ENCODE measurements at regions not wholly inside any gene's neighbourhood (a gene's known extent, or its start where the extent isn't known, plus 50 kb on each side); places are given as distances from the start of the nearest gene placed in this dataset.
A peak's percentile ranks its signal among the peaks of the same experiment; 100 is the strongest.
"Not testable (repeated sequence)": the region's sequence is repeated elsewhere in the genome, so short reads cannot be mapped to it uniquely, and the experiment has no call there.

- Mint-ChIP-seq H3K4me1 (no peaks in the 10 kb centered on the region), H3K27me3 (ENCODE audit: low read depth in 3 of 3) (peaks cover 0 to 4% (median 1%) of the 10 kb centered on the region in 3 donors), H3K9me3 (no peaks in the 10 kb centered on the region), H3K36me3 (no peaks in the 10 kb centered on the region), H3K4me3 (no peak overlapping the region), H3K27ac (no peak overlapping the region)
- Histone ChIP-seq H2AFZ (ENCODE audit: insufficient read depth, low read depth, low read length, poor library complexity, severe bottlenecking) (no peak overlapping the region), H3K9me3 (replicated peaks in 1 of 2; ENCODE audit: control insufficient read depth in 1 of 2, insufficient read depth in 1 of 2, low read length in 2 of 2) (peaks cover 13 to 15% of the 10 kb centered on the region in 2 donors), H3K27me3 (ENCODE audit: control insufficient read depth in 2 of 2, insufficient read depth in 2 of 2, low read length in 2 of 2) (peaks cover 0 to 3% of the 10 kb centered on the region in 2 donors), H3K9ac (ENCODE audit: insufficient read depth, low read length, poor library complexity, severe bottlenecking) (no peak overlapping the region), H3K4me1 (ENCODE audit: control insufficient read depth in 1 of 2, insufficient read depth in 2 of 2, low read length in 2 of 2) (no peaks in the 10 kb centered on the region), H4K20me1 (ENCODE audit: insufficient read depth, low read length) (no peaks in the 10 kb centered on the region), H3K4me3 (replicated peaks in 1 of 3; ENCODE audit: low read depth in 2 of 3, low read length in 3 of 3) (no peak overlapping the region), H3K4me2 (replicated peaks; ENCODE audit: extremely low read depth, low read length, poor library complexity, severe bottlenecking) (no peak overlapping the region), H3K36me3 (replicated peaks in 1 of 2; ENCODE audit: control insufficient read depth in 1 of 2, insufficient read depth in 2 of 2, low read length in 2 of 2) (no peaks in the 10 kb centered on the region), H3K27ac (ENCODE audit: low read depth in 1 of 2, low read length in 2 of 2) (no peak overlapping the region), H3K79me2 (ENCODE audit: insufficient read depth, low read length) (no peaks in the 10 kb centered on the region)
- intact Hi-C loops (cut with micrococcal nuclease), result no loop called here
- no peak for TF ChIP-seq CTCF (IDR thresholded peaks at IDR 0.05)
- no peak for DNase-seq
- 97% methylated on average over 4 of the region's 7 CpGs for WGBS (ENCODE audit: insufficient coverage)
Observed at GRCh38 chr16:22661161-22661647, 150.5 kb downstream of the NPIPB5 start.

- intact Hi-C loops (cut with micrococcal nuclease); H3K4me2 ChIP-seq (replicated peaks; ENCODE audit: extremely low read depth, low read length, poor library complexity, severe bottlenecking); H3K4me3 ChIP-seq (replicated peaks in 1 of 3; ENCODE audit: low read depth in 2 of 3, low read length in 3 of 3); H3K27me3 Mint-ChIP-seq (ENCODE audit: low read depth in 3 of 3); H3K4me1 ChIP-seq (ENCODE audit: control insufficient read depth in 1 of 2, insufficient read depth in 2 of 2, low read length in 2 of 2); H3K36me3 Mint-ChIP-seq; H3K27ac Mint-ChIP-seq; H3K9ac ChIP-seq (ENCODE audit: insufficient read depth, low read length, poor library complexity, severe bottlenecking); H3K27me3 ChIP-seq (ENCODE audit: control insufficient read depth in 2 of 2, insufficient read depth in 2 of 2, low read length in 2 of 2); DNase-seq; H3K9me3 Mint-ChIP-seq; H3K4me1 Mint-ChIP-seq; H3K4me3 Mint-ChIP-seq; H4K20me1 ChIP-seq (ENCODE audit: insufficient read depth, low read length); H3K79me2 ChIP-seq (ENCODE audit: insufficient read depth, low read length); H3K36me3 ChIP-seq (replicated peaks in 1 of 2; ENCODE audit: control insufficient read depth in 1 of 2, insufficient read depth in 2 of 2, low read length in 2 of 2); H2AFZ ChIP-seq (ENCODE audit: insufficient read depth, low read depth, low read length, poor library complexity, severe bottlenecking): not testable (repeated sequence)
- H3K27ac ChIP-seq (ENCODE audit: low read depth in 1 of 2, low read length in 2 of 2), result peak overlapping the region in 1 of 2 donors; percentile 55
- WGBS (ENCODE audit: insufficient coverage), result 67% methylated on average over 1 of the region's 1 CpG
- peaks cover 13 to 15% of the 10 kb centered on the region in 2 donors for H3K9me3 ChIP-seq (replicated peaks in 1 of 2; ENCODE audit: control insufficient read depth in 1 of 2, insufficient read depth in 1 of 2, low read length in 2 of 2)
Observed at GRCh38 chr16:22662958-22663357, 151.0 kb upstream of the HS3ST2 start.

Measured in CD14-positive monocyte (primary cell).